Sigmoid colon (tissue), 4 donors: ENCODE measurements at regions not wholly inside any gene's neighbourhood (a gene's known extent, or its start where the extent isn't known, plus 50 kb on each side); places are given as distances from the start of the nearest gene placed in this dataset.

Experiments
- EP300 ChIP-seq, 4 donors: sonication (generic); formaldehyde crosslinking; IDR thresholded peaks; one replicate each; pipeline ENCODE4 v1.6.1; 2017; ENCODE audit warnings: antibody characterized with exemption in 4 of 4
- POLR2A ChIP-seq, 2 donors: fragments of 450-650 bp; IDR thresholded peaks; one replicate each; pipeline ENCODE4 v1.6.1; 2016; ENCODE audit warnings: antibody characterized with exemption in 2 of 2, mild to moderate bottlenecking in 2 of 2, moderate library complexity in 2 of 2
- TF ChIP-seq, protein P1 (sequence below), 4 experiments: fragments of 450-650 bp in 3 of 4; fragments of 200-600 bp in 1 of 4; IDR thresholded peaks; one replicate each; pipeline ENCODE4 v1.5.1; 2016 to 2019; ENCODE audit warnings: antibody characterized with exemption in 4 of 4, mild to moderate bottlenecking in 3 of 4, moderate library complexity in 2 of 4

GRCh38 chr3:43203022-43203421 lies 83.3 kb upstream of the SNRK start:
- TF ChIP-seq, protein P1, sequence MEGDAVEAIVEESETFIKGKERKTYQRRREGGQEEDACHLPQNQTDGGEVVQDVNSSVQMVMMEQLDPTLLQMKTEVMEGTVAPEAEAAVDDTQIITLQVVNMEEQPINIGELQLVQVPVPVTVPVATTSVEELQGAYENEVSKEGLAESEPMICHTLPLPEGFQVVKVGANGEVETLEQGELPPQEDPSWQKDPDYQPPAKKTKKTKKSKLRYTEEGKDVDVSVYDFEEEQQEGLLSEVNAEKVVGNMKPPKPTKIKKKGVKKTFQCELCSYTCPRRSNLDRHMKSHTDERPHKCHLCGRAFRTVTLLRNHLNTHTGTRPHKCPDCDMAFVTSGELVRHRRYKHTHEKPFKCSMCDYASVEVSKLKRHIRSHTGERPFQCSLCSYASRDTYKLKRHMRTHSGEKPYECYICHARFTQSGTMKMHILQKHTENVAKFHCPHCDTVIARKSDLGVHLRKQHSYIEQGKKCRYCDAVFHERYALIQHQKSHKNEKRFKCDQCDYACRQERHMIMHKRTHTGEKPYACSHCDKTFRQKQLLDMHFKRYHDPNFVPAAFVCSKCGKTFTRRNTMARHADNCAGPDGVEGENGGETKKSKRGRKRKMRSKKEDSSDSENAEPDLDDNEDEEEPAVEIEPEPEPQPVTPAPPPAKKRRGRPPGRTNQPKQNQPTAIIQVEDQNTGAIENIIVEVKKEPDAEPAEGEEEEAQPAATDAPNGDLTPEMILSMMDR (IDR thresholded peaks at IDR 0.05): no peak
- TF ChIP-seq EP300 (IDR thresholded peaks at IDR 0.05) (no peak), POLR2A (IDR thresholded peaks at IDR 0.05) (no peak)
